Activated CD8-positive, alpha-beta memory T cell treated with anti-CD3 and anti-CD28 coated beads for 36 hours (primary cell): ENCODE measurements at regions not wholly inside any gene's neighbourhood (a gene's known extent, or its start where the extent isn't known, plus 50 kb on each side); places are given as distances from the start of the nearest gene placed in this dataset.
"Not testable (repeated sequence)": the region's sequence is repeated elsewhere in the genome, so short reads cannot be mapped to it uniquely, and the experiment has no call there.

Experiments
- CTCF ChIA-PET: fragments of 350-600 bp; sonication (Branson Sonifier 250); formaldehyde crosslinking; loops from one replicate; lab custom pipeline; 2021; ENCODE audit warnings: antibody characterized with exemption; lab: Charles Lee
- POLR2A ChIA-PET: fragments of 350-600 bp; sonication (Branson Sonifier 250); formaldehyde crosslinking; loops from one replicate; lab custom pipeline; 2021; ENCODE audit warnings: antibody characterized with exemption; lab: Charles Lee

- ChIA-PET CTCF (no interaction called here), POLR2A (no interaction called here)
Observed at GRCh38 chr5:82549263-82549662, 271.1 kb upstream of the RPS23 start.

- POLR2A ChIA-PET, result no interaction called here
- CTCF ChIA-PET, result no interaction called here
Observed at GRCh38 chr5:82544004-82544403, 265.9 kb upstream of the RPS23 start.

DNA sequence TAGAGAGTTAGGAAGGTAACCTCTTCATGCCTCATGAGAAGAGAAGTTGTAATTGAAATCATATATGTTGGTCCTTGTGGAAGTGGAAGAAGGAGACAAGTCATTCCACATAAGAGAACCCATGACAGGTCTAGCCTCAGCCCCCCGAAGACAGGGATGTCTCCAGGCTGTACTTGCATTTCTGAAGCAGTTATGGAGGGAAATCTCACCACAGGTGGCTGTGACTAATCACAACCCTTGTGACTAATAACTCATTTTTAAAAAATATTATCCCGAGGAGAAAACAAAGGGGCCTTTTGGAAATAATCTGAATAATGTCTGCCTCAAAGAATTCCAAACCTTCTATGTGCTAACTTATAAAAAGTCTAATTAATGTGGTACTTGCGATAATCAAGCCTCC lies 262.1 kb upstream of the RPS23 start:
- POLR2A ChIA-PET, result no interaction called here

GRCh38 chr5:82538339-82539034 lies 260.3 kb upstream of the RPS23 start:
- ChIA-PET POLR2A (no interaction called here), CTCF (no interaction called here)

More for the DNA sequence above, 262.1 kb upstream of the RPS23 start:
- CTCF ChIA-PET, result interaction anchor here (0.6 kb wide), 1 partner anchor 1383 kb away, joined by 4 read pairs; no protein-coding TSS in a partner anchor

GRCh38 chr5:82537687-82538306 lies 259.6 kb upstream of the RPS23 start:
- CTCF ChIA-PET, result no interaction called here

DNA sequence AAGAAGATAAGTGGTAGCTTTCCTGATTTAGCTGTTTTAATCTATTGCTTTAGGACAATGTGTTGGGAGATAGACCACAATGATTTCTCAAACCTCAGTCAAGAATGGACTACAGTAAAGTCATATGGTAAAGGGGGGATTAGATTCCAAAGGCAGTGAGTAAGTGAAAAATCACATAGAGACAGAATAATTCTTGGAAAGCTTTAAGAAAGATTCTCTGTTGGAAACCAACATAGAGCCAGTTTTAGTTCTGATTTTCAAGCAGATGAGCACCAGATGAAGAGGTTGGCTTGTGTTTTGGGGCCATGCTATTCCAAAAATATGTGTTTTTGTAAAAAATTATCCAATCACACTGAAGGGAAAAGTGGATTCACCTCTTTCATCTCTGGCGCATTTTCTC lies 256.8 kb upstream of the RPS23 start:
- POLR2A ChIA-PET, result no interaction called here
- CTCF ChIA-PET, result no interaction called here

More at GRCh38 chr5:82537687-82538306, 259.6 kb upstream of the RPS23 start:
- POLR2A ChIA-PET, result no interaction called here

DNA sequence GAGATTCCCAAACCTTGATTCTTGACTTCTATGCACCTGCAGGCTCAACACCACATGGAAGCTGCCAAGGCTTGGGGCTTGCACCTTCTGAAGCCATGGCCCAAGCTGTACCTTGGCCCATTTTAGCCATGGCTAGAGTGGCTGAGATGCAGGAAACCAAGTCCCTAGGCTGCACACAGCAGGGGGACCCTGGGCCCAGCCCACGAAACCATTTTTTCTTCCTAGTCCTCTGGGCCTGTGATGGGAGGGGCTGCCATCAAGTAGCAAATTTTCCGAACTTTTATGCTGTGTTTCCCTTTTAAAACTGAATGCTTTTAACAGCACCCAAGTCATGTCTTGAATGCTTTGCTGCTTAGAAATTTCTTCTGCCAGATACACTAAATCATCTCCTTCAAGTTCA lies 253.9 kb upstream of the RPS23 start:
- POLR2A ChIA-PET, CTCF ChIA-PET: not testable (repeated sequence)

GRCh38 chr5:82526540-82526939 lies 248.4 kb upstream of the RPS23 start:
- ChIA-PET CTCF (no interaction called here), POLR2A (no interaction called here)

DNA sequence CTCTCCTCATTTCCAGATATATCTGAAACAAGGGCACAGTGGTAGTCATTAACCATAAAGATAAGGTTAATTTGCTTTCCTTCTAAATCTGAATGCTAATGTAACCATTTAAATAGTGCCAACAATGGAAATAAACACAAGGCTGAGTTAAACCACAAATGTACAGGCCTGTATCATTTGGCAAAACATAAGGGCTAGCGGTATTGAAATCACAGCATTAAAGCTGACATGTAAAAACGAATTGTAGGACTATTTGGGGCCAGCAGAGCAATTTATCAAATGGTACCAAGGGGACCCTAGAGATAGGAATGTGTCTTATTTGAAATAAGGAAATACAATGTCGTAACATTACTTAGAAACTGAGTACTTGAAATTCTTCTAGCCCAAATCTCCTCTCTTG lies 247.5 kb upstream of the RPS23 start:
- POLR2A ChIA-PET, result no interaction called here

GRCh38 chr5:82523633-82524032 lies 245.5 kb upstream of the RPS23 start:
- ChIA-PET CTCF (no interaction called here), POLR2A (no interaction called here)

More for the DNA sequence above, 247.5 kb upstream of the RPS23 start:
- CTCF ChIA-PET, result no interaction called here

DNA sequence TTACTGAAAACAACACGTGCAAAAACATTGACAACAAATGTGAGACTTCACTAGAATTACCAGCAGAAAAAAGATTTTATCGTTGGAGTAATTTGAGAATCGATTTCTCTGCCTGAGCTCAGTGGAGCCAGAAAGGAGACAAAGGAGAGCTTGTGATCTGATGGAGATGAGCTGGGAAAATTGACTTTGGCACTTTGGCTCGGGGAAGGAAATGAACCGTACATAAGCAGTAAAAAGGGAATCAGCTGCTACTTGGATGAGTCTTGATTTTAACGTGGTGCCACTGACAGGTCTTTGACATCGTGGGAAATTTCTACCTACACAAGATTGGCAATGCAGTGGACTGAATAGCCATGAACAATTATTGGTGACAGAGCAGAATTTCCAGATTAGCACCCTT lies 244.7 kb upstream of the RPS23 start:
- CTCF ChIA-PET, result no interaction called here
- POLR2A ChIA-PET, result no interaction called here

DNA sequence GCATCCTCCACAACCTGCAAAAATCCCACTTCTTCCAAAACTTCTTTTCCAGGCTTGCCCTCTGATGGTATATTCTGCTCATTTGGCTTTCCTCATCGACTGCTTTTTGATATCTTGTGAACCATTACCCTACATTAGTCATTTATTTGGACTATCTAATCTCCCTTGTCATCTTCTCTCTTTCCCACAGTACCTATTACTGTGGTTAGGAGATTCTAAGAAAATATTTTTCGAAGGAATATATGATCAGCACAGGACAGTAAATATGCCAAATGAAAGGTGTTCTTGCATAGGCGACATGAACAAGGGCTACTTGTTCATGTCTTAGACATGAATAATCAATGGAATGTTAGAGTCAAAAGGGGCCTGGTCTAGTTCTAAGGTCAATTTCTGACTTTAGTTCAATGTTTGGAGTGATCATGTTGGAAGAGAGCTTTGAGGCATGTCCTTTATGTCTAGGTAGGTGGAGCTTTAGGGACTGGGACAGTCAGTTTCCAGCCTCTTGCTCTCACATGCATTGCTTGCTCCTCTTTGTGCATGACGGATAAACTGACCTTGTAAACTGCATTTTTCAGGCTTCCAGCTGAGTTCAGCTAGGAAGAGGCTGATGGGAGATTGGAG lies 243.4 kb upstream of the RPS23 start:
- POLR2A ChIA-PET, result no interaction called here
- CTCF ChIA-PET, result no interaction called here

DNA sequence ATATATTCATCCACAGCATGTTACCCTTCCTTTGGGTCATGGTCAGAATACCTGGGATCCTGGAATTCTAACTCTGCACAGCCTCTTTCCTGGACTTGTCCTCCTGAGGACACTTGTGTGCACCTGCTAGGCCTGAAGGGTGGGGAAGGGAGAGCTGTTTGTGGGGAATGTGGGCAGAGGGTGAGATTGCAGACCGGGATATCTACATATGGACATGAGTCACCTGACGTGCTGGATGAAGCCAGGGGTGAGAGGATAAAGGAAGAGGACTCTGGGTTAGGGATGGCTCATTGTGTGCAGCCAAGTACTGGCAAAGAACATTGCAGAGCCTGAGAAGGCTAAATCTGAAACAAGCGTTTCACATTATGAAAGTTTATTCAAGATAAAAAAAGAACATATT lies 241.4 kb upstream of the RPS23 start:
- ChIA-PET CTCF (no interaction called here), POLR2A (no interaction called here)

- ChIA-PET CTCF (no interaction called here), POLR2A (no interaction called here)
Observed at GRCh38 chr5:82517544-82518075, 239.5 kb upstream of the RPS23 start.

GRCh38 chr5:82513738-82514137 lies 235.6 kb upstream of the RPS23 start:
- POLR2A ChIA-PET, result no interaction called here
- CTCF ChIA-PET, result no interaction called here

GRCh38 chr5:82512025-82512424 lies 233.9 kb upstream of the RPS23 start:
- ChIA-PET POLR2A (no interaction called here), CTCF (no interaction called here)

DNA sequence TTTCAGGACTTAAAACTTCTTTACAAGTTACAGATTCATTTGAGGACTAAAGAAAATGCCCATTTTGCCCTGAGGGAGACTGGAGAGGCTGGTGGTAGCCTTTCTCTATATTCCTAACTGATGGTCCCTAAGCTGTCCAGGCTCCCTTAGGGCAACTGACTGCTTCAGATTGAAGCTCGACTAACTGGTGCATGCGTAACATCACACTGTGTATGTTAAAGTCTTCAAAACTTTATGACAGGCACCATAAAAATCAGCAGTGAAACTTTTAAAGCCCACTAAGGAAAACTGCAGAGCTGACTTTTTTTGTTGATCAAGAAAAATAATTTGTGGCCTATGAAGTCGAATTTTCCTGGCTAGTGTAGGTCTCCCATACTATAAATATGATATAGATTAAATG lies 233.0 kb upstream of the RPS23 start:
- POLR2A ChIA-PET, result no interaction called here
- CTCF ChIA-PET, result no interaction called here

DNA sequence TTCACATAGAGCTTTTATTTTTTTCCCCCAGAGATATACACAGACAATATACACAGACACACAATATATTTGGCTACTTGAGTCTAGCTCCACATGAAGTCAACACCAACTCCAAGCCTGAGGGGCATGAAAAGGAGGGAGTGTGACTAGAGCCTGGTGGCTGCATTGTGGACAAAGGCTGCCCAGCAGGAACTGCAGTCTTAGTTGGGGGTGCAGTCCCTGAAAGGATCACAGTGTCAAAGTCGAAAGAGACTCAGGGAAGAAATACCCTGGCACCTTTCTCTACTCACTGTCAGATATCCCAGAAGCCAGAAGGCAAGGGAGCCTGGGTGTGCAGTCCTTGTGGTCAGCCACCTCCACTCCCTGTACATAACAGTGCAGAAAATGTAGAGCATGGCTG lies 231.6 kb upstream of the RPS23 start:
- CTCF ChIA-PET, result no interaction called here
- POLR2A ChIA-PET, result no interaction called here

GRCh38 chr5:82506390-82506789 lies 228.2 kb upstream of the RPS23 start:
- POLR2A ChIA-PET, CTCF ChIA-PET: not testable (repeated sequence)

- POLR2A ChIA-PET, result no interaction called here
Observed at GRCh38 chr5:82499725-82500244, 221.6 kb upstream of the RPS23 start.

More at GRCh38 chr5:82499725-82500244, 221.6 kb upstream of the RPS23 start:
- CTCF ChIA-PET, result no interaction called here
